ENCODE measurements at regions not wholly inside any gene's neighbourhood (a gene's known extent, or its start where the extent isn't known, plus 50 kb on each side); places are given as distances from the start of the nearest gene placed in this dataset.
A peak's percentile ranks its signal among the peaks of the same experiment; 100 is the strongest.

GRCh38 chr9:81264516-81264915 lies 424.8 kb downstream of the TLE1 start:
- DNase-seq (ENCODE audit: low read depth): peak; percentile 64

GRCh38 chr9:81259896-81260295 lies 429.5 kb downstream of the TLE1 start:
- DNase-seq (ENCODE audit: low read depth): no peak

- peak; percentile 42 for DNase-seq (ENCODE audit: low read depth)
These were observed 433.0 kb downstream of the TLE1 start for GRCh38 chr9:81256368-81256767.

- DNase-seq (ENCODE audit: low read depth): no peak
These were observed 438.7 kb downstream of the TLE1 start for GRCh38 chr9:81250606-81251005.

GRCh38 chr9:81250041-81250440 lies 439.3 kb downstream of the TLE1 start:
- DNase-seq (ENCODE audit: low read depth): no peak

GRCh38 chr9:81245254-81245956 lies 443.9 kb downstream of the TLE1 start:
- no peak for DNase-seq (ENCODE audit: low read depth)

- DNase-seq (ENCODE audit: low read depth): peak; percentile 43
These were observed 444.7 kb downstream of the TLE1 start for GRCh38 chr9:81244631-81245030.

- DNase-seq (ENCODE audit: low read depth): no peak
These were observed 446.5 kb downstream of the TLE1 start for GRCh38 chr9:81242866-81243265.

- DNase-seq (ENCODE audit: low read depth): peak; percentile 4
These were observed 450.0 kb downstream of the TLE1 start for GRCh38 chr9:81239388-81239787.

GRCh38 chr9:81237565-81238231 lies 451.6 kb downstream of the TLE1 start:
- no peak for DNase-seq (ENCODE audit: low read depth)

- no peak for DNase-seq (ENCODE audit: low read depth)
These were observed 454.3 kb downstream of the TLE1 start for GRCh38 chr9:81234924-81235610.

- DNase-seq (ENCODE audit: low read depth): no peak
These were observed 458.3 kb downstream of the TLE1 start for GRCh38 chr9:81231011-81231410.

- no peak for DNase-seq (ENCODE audit: low read depth)
These were observed 461.7 kb downstream of the TLE1 start for GRCh38 chr9:81227507-81228245.

GRCh38 chr9:81225596-81225995 lies 463.8 kb downstream of the TLE1 start:
- no peak for DNase-seq (ENCODE audit: low read depth)

GRCh38 chr9:81224166-81225081 lies 464.9 kb downstream of the TLE1 start:
- peak; percentile 5 for DNase-seq (ENCODE audit: low read depth)

- DNase-seq (ENCODE audit: low read depth): no peak
These were observed 474.4 kb downstream of the TLE1 start for GRCh38 chr9:81214975-81215374.

GRCh38 chr9:81213456-81213855 lies 475.9 kb downstream of the TLE1 start:
- DNase-seq (ENCODE audit: low read depth): peak; percentile 31

- no peak for DNase-seq (ENCODE audit: low read depth)
These were observed 477.6 kb downstream of the TLE1 start for GRCh38 chr9:81211741-81212140.

- DNase-seq (ENCODE audit: low read depth): no peak
These were observed 481.7 kb downstream of the TLE1 start for GRCh38 chr9:81207651-81208050.

GRCh38 chr9:81202292-81202691 lies 487.1 kb downstream of the TLE1 start:
- DNase-seq (ENCODE audit: low read depth): no peak

GRCh38 chr9:81195206-81195605 lies 494.1 kb downstream of the TLE1 start:
- DNase-seq (ENCODE audit: low read depth): no peak
